ENCODE measurements at regions not wholly inside any gene's neighbourhood (a gene's known extent, or its start where the extent isn't known, plus 50 kb on each side); places are given as distances from the start of the nearest gene placed in this dataset.
"Not testable (repeated sequence)": the region's sequence is repeated elsewhere in the genome, so short reads cannot be mapped to it uniquely, and the experiment has no call there.

- peaks cover 3% of the 10 kb centered on the region for H3K4me1 ChIP-seq (ENCODE audit: control insufficient read depth, insufficient read depth, low read length)
- no peaks in the 10 kb centered on the region for H3K27me3 ChIP-seq (ENCODE audit: control insufficient read depth, insufficient read depth, low read length)
- no peak overlapping the region for H3K9ac ChIP-seq (ENCODE audit: low read length)
- H3K36me3 ChIP-seq (ENCODE audit: control insufficient read depth, insufficient read depth, low read length) = no peaks in the 10 kb centered on the region
- H3K4me3 ChIP-seq (ENCODE audit: low read length) = no peak overlapping the region
- H3K9me3 ChIP-seq (ENCODE audit: control insufficient read depth, low read length) = no peaks in the 10 kb centered on the region
Measured at GRCh38 chr6:63496361-63496804, 75.9 kb upstream of the LOC128125822 start.

- no peaks in the 10 kb centered on the region for H3K27me3 ChIP-seq (ENCODE audit: control insufficient read depth, insufficient read depth, low read length)
- no peak overlapping the region for H3K9ac ChIP-seq (ENCODE audit: low read length)
- peaks cover 10% of the 10 kb centered on the region for H3K4me1 ChIP-seq (ENCODE audit: control insufficient read depth, insufficient read depth, low read length)
- no peaks in the 10 kb centered on the region for H3K9me3 ChIP-seq (ENCODE audit: control insufficient read depth, low read length)
- no peak overlapping the region for H3K4me3 ChIP-seq (ENCODE audit: low read length)
- no peaks in the 10 kb centered on the region for H3K36me3 ChIP-seq (ENCODE audit: control insufficient read depth, insufficient read depth, low read length)
Measured at GRCh38 chr6:63502156-63502555, 70.1 kb upstream of the LOC128125822 start.

- H3K36me3 ChIP-seq (ENCODE audit: control insufficient read depth, insufficient read depth, low read length) = no peaks in the 10 kb centered on the region
- no peaks in the 10 kb centered on the region for H3K27me3 ChIP-seq (ENCODE audit: control insufficient read depth, insufficient read depth, low read length)
- H3K4me3 ChIP-seq (ENCODE audit: low read length) = no peak overlapping the region
- no peaks in the 10 kb centered on the region for H3K9me3 ChIP-seq (ENCODE audit: control insufficient read depth, low read length)
- peaks cover 10% of the 10 kb centered on the region for H3K4me1 ChIP-seq (ENCODE audit: control insufficient read depth, insufficient read depth, low read length)
- H3K9ac ChIP-seq (ENCODE audit: low read length) = no peak overlapping the region
Measured at GRCh38 chr6:63503199-63503598, 69.1 kb upstream of the LOC128125822 start.

- H3K9ac ChIP-seq (ENCODE audit: low read length) = no peak overlapping the region
- no peak overlapping the region for H3K4me3 ChIP-seq (ENCODE audit: low read length)
- H3K9me3 ChIP-seq (ENCODE audit: control insufficient read depth, low read length) = no peaks in the 10 kb centered on the region
- no peaks in the 10 kb centered on the region for H3K27me3 ChIP-seq (ENCODE audit: control insufficient read depth, insufficient read depth, low read length)
- H3K36me3 ChIP-seq (ENCODE audit: control insufficient read depth, insufficient read depth, low read length) = no peaks in the 10 kb centered on the region
- H3K4me1 ChIP-seq (ENCODE audit: control insufficient read depth, insufficient read depth, low read length) = peaks cover 10% of the 10 kb centered on the region
Measured at GRCh38 chr6:63504777-63505384, 67.4 kb upstream of the LOC128125822 start.

GRCh38 chr6:63507096-63507495 lies 65.2 kb upstream of the LOC128125822 start:
- H3K9ac ChIP-seq (ENCODE audit: low read length) = no peak overlapping the region
- peaks cover 10% of the 10 kb centered on the region for H3K4me1 ChIP-seq (ENCODE audit: control insufficient read depth, insufficient read depth, low read length)
- no peak overlapping the region for H3K4me3 ChIP-seq (ENCODE audit: low read length)
- H3K9me3 ChIP-seq (ENCODE audit: control insufficient read depth, low read length) = no peaks in the 10 kb centered on the region
- H3K27me3 ChIP-seq (ENCODE audit: control insufficient read depth, insufficient read depth, low read length) = no peaks in the 10 kb centered on the region
- H3K36me3 ChIP-seq (ENCODE audit: control insufficient read depth, insufficient read depth, low read length) = no peaks in the 10 kb centered on the region

- Histone ChIP-seq H3K4me3 (ENCODE audit: low read length) (no peak overlapping the region), H3K4me1 (ENCODE audit: control insufficient read depth, insufficient read depth, low read length) (peaks cover 9% of the 10 kb centered on the region), H3K9ac (ENCODE audit: low read length) (peak overlapping the region; percentile 33), H3K36me3 (ENCODE audit: control insufficient read depth, insufficient read depth, low read length) (no peaks in the 10 kb centered on the region), H3K27me3 (ENCODE audit: control insufficient read depth, insufficient read depth, low read length) (no peaks in the 10 kb centered on the region), H3K9me3 (ENCODE audit: control insufficient read depth, low read length) (no peaks in the 10 kb centered on the region)
Measured at GRCh38 chr6:63509652-63510352, 62.5 kb upstream of the LOC128125822 start.

- Histone ChIP-seq H3K4me1 (ENCODE audit: control insufficient read depth, insufficient read depth, low read length) (peaks cover 9% of the 10 kb centered on the region), H3K9me3 (ENCODE audit: control insufficient read depth, low read length) (no peaks in the 10 kb centered on the region), H3K36me3 (ENCODE audit: control insufficient read depth, insufficient read depth, low read length) (no peaks in the 10 kb centered on the region), H3K27me3 (ENCODE audit: control insufficient read depth, insufficient read depth, low read length) (no peaks in the 10 kb centered on the region), H3K4me3 (ENCODE audit: low read length) (no peak overlapping the region), H3K9ac (ENCODE audit: low read length) (peak overlapping the region; percentile 33)
Measured at GRCh38 chr6:63510353-63510686, 62.0 kb upstream of the LOC128125822 start.

GRCh38 chr6:63510849-63511248 lies 61.4 kb upstream of the LOC128125822 start:
- Histone ChIP-seq H3K4me1 (ENCODE audit: control insufficient read depth, insufficient read depth, low read length) (peaks cover 9% of the 10 kb centered on the region), H3K9me3 (ENCODE audit: control insufficient read depth, low read length) (no peaks in the 10 kb centered on the region)

GRCh38 chr6:63514488-63515173 lies 57.6 kb upstream of the LOC128125822 start:
- Histone ChIP-seq H3K36me3 (ENCODE audit: control insufficient read depth, insufficient read depth, low read length) (no peaks in the 10 kb centered on the region), H3K4me1 (ENCODE audit: control insufficient read depth, insufficient read depth, low read length) (peaks cover 17% of the 10 kb centered on the region), H3K9ac (ENCODE audit: low read length) (no peak overlapping the region), H3K4me3 (ENCODE audit: low read length) (no peak overlapping the region), H3K9me3 (ENCODE audit: control insufficient read depth, low read length) (no peaks in the 10 kb centered on the region), H3K27me3 (ENCODE audit: control insufficient read depth, insufficient read depth, low read length) (no peaks in the 10 kb centered on the region)

More at GRCh38 chr6:63510849-63511248, 61.4 kb upstream of the LOC128125822 start:
- no peak overlapping the region for H3K9ac ChIP-seq (ENCODE audit: low read length)
- no peak overlapping the region for H3K4me3 ChIP-seq (ENCODE audit: low read length)
- H3K27me3 ChIP-seq (ENCODE audit: control insufficient read depth, insufficient read depth, low read length) = no peaks in the 10 kb centered on the region
- H3K36me3 ChIP-seq (ENCODE audit: control insufficient read depth, insufficient read depth, low read length) = no peaks in the 10 kb centered on the region

- not testable (repeated sequence) for H3K4me3 ChIP-seq (ENCODE audit: low read length); H3K27me3 ChIP-seq (ENCODE audit: control insufficient read depth, insufficient read depth, low read length); H3K36me3 ChIP-seq (ENCODE audit: control insufficient read depth, insufficient read depth, low read length); H3K9me3 ChIP-seq (ENCODE audit: control insufficient read depth, low read length); H3K9ac ChIP-seq (ENCODE audit: low read length)
- peaks cover 17% of the 10 kb centered on the region for H3K4me1 ChIP-seq (ENCODE audit: control insufficient read depth, insufficient read depth, low read length)
Measured at GRCh38 chr6:63515227-63515626, 57.1 kb upstream of the LOC128125822 start.

GRCh38 chr6:63516186-63516944 lies 55.9 kb upstream of the LOC128125822 start:
- Histone ChIP-seq H3K36me3 (ENCODE audit: control insufficient read depth, insufficient read depth, low read length) (no peaks in the 10 kb centered on the region), H3K9me3 (ENCODE audit: control insufficient read depth, low read length) (no peaks in the 10 kb centered on the region), H3K27me3 (ENCODE audit: control insufficient read depth, insufficient read depth, low read length) (no peaks in the 10 kb centered on the region), H3K9ac (ENCODE audit: low read length) (no peak overlapping the region), H3K4me1 (ENCODE audit: control insufficient read depth, insufficient read depth, low read length) (peaks cover 7% of the 10 kb centered on the region), H3K4me3 (ENCODE audit: low read length) (no peak overlapping the region)

- H3K4me1 ChIP-seq (ENCODE audit: control insufficient read depth, insufficient read depth, low read length) = peaks cover 8% of the 10 kb centered on the region
- no peaks in the 10 kb centered on the region for H3K9me3 ChIP-seq (ENCODE audit: control insufficient read depth, low read length)
- H3K36me3 ChIP-seq (ENCODE audit: control insufficient read depth, insufficient read depth, low read length) = no peaks in the 10 kb centered on the region
- no peak overlapping the region for H3K4me3 ChIP-seq (ENCODE audit: low read length)
- no peaks in the 10 kb centered on the region for H3K27me3 ChIP-seq (ENCODE audit: control insufficient read depth, insufficient read depth, low read length)
- no peak overlapping the region for H3K9ac ChIP-seq (ENCODE audit: low read length)
Measured at GRCh38 chr6:63517221-63517620, 55.1 kb upstream of the LOC128125822 start.
